Esophagus muscularis mucosa (tissue), 4 donors: ENCODE measurements at regions not wholly inside any gene's neighbourhood (a gene's known extent, or its start where the extent isn't known, plus 50 kb on each side); places are given as distances from the start of the nearest gene placed in this dataset.

Source experiments
- DNase-seq: peaks from one replicate; pipeline ENCODE4 v3.0.0-alpha.2; 2017; ENCODE audit errors: extremely low spot score
- H3K27ac ChIP-seq, 4 donors: fragments of 200-600 bp; sonication (generic); replicated peaks in 1 of 4; 1 replicate in 3 of 4; 2 replicates in 1 of 4; pipeline ENCODE4 v1.5.1; 2016 to 2019; ENCODE audit warnings: mild to moderate bottlenecking in 1 of 4
- H3K27me3 ChIP-seq, 4 donors: fragments of 200-600 bp; sonication (generic); one replicate each; pipeline versions ENCODE4 v1.5.1 to v1.6.0; 2016 to 2019
- H3K36me3 ChIP-seq, 4 donors: fragments of 200-600 bp; sonication (generic); one replicate each; pipeline ENCODE4 v1.5.1; 2016 to 2019
- H3K4me1 ChIP-seq, 4 donors: fragments of 200-600 bp; sonication (generic); one replicate each; pipeline ENCODE4 v1.5.1; 2016 to 2019
- H3K4me3 ChIP-seq, 4 donors: fragments of 200-600 bp; sonication (generic); 1 replicate in 2 of 4; 2 replicates in 2 of 4; pipeline ENCODE4 v1.5.1; 2016 to 2019; ENCODE audit warnings: mild to moderate bottlenecking in 4 of 4, moderate library complexity in 1 of 4
- H3K9me3 ChIP-seq, 4 donors: fragments of 200-600 bp; sonication (generic); 1 replicate in 3 of 4; 2 replicates in 1 of 4; pipeline ENCODE4 v1.5.1; 2016 to 2019
- CTCF ChIP-seq, 3 experiments: fragments of 200-600 bp in 2 of 3; fragments of 450-650 bp in 1 of 3; sonication (generic) in 2 of 3; IDR thresholded peaks; one replicate each; pipeline ENCODE4 v1.5.1; 2017 to 2019; ENCODE audit warnings: antibody characterized with exemption in 3 of 3, mild to moderate bottlenecking in 2 of 3, moderate library complexity in 1 of 3
- EP300 ChIP-seq: sonication (generic); formaldehyde crosslinking; IDR thresholded peaks from one replicate; pipeline ENCODE4 v1.6.1; 2017; ENCODE audit warnings: antibody characterized with exemption
- POLR2A ChIP-seq: fragments of 450-650 bp; IDR thresholded peaks from one replicate; pipeline ENCODE4 v1.6.1; 2017; ENCODE audit warnings: antibody characterized with exemption, moderate library complexity, mild to moderate bottlenecking, low read depth
- POLR2AphosphoS5 ChIP-seq, 2 donors: sonication (generic); formaldehyde crosslinking; IDR thresholded peaks; one replicate each; pipeline ENCODE4 v1.6.1; 2017; ENCODE audit warnings: antibody characterized with exemption in 2 of 2
- WGBS: methylation state at CpG from one replicate; pipeline ENCODE4 v1.1.5; 2018; 5-methylcytosine and 5-hydroxymethylcytosine counted together
- intact Hi-C: fragments of 100-400 bp; cut with DNase I; formaldehyde crosslinking; loops from one replicate; pipeline ENCODE4 v1.15.1; 2023

- Histone ChIP-seq H3K4me1 (peaks cover 0 to 11% (median 7%) of the 10 kb centered on the region in 4 donors), H3K9me3 (no peaks in the 10 kb centered on the region), H3K4me3 (no peak overlapping the region), H3K27me3 (no peaks in the 10 kb centered on the region), H3K36me3 (no peaks in the 10 kb centered on the region), H3K27ac (no peak overlapping the region)
- intact Hi-C loops, result no loop called here
- no peak for DNase-seq
- TF ChIP-seq EP300, result no peak
- no peak for TF ChIP-seq CTCF (IDR thresholded peaks at IDR 0.05)
- TF ChIP-seq POLR2AphosphoS5 (IDR thresholded peaks at IDR 0.05), result no peak
Measured at GRCh38 chr2:66066032-66066431, 368.9 kb upstream of the MEIS1 start.

- no peaks in the 10 kb centered on the region for H3K9me3 ChIP-seq
- no peak overlapping the region for H3K4me3 ChIP-seq
- no peaks in the 10 kb centered on the region for H3K27me3 ChIP-seq
- intact Hi-C loops, result no loop called here
- no peak for DNase-seq
- TF ChIP-seq EP300, result no peak
- no peak for TF ChIP-seq POLR2A
- TF ChIP-seq POLR2AphosphoS5 (IDR thresholded peaks at IDR 0.05), result no peak
- TF ChIP-seq CTCF (IDR thresholded peaks at IDR 0.05), result no peak
- H3K4me1 ChIP-seq, result no peaks in the 10 kb centered on the region
- no peaks in the 10 kb centered on the region for H3K36me3 ChIP-seq
- H3K27ac ChIP-seq, result no peak overlapping the region
Measured at GRCh38 chr2:66059332-66059731, 375.6 kb upstream of the MEIS1 start.

- TF ChIP-seq POLR2A (no peak), CTCF (IDR thresholded peaks at IDR 0.05) (no peak), EP300 (no peak), POLR2AphosphoS5 (IDR thresholded peaks at IDR 0.05) (no peak)
Measured at GRCh38 chr2:66058675-66059074, 376.2 kb upstream of the MEIS1 start.

GRCh38 chr2:66057844-66058243 is 377.1 kb upstream of the MEIS1 start:
- H3K36me3 ChIP-seq, result no peaks in the 10 kb centered on the region
- H3K27ac ChIP-seq, result no peak overlapping the region
- no peak overlapping the region for H3K4me3 ChIP-seq
- H3K4me1 ChIP-seq, result no peaks in the 10 kb centered on the region
- intact Hi-C loops, result no loop called here
- no peak for DNase-seq
- H3K27me3 ChIP-seq, result no peaks in the 10 kb centered on the region
- WGBS, result 87% methylated on average over 1 of the region's 1 CpG
- TF ChIP-seq CTCF (IDR thresholded peaks at IDR 0.05) (no peak), EP300 (no peak), POLR2AphosphoS5 (IDR thresholded peaks at IDR 0.05) (no peak), POLR2A (no peak)
- no peaks in the 10 kb centered on the region for H3K9me3 ChIP-seq

More at GRCh38 chr2:66058675-66059074, 376.2 kb upstream of the MEIS1 start:
- Histone ChIP-seq H3K36me3 (no peaks in the 10 kb centered on the region), H3K27me3 (no peaks in the 10 kb centered on the region), H3K9me3 (no peaks in the 10 kb centered on the region), H3K4me3 (no peak overlapping the region), H3K27ac (no peak overlapping the region), H3K4me1 (no peaks in the 10 kb centered on the region)
- 94% methylated on average over 4 of the region's 4 CpGs for WGBS
- intact Hi-C loops, result no loop called here
- no peak for DNase-seq

- Histone ChIP-seq H3K9me3 (no peaks in the 10 kb centered on the region), H3K27ac (no peak overlapping the region), H3K27me3 (no peaks in the 10 kb centered on the region), H3K4me3 (no peak overlapping the region), H3K4me1 (no peaks in the 10 kb centered on the region), H3K36me3 (no peaks in the 10 kb centered on the region)
- TF ChIP-seq EP300, result no peak
- TF ChIP-seq POLR2A, result no peak
- no peak for TF ChIP-seq POLR2AphosphoS5 (IDR thresholded peaks at IDR 0.05)
- TF ChIP-seq CTCF (IDR thresholded peaks at IDR 0.05), result no peak
- DNase-seq, result no peak
- 63% methylated on average over 5 of the region's 5 CpGs for WGBS
- intact Hi-C loops, result no loop called here
Measured at GRCh38 chr2:66050392-66050791, 384.5 kb upstream of the MEIS1 start.
